Sigmoid colon (tissue), 3 donors: ENCODE measurements at regions not wholly inside any gene's neighbourhood (a gene's known extent, or its start where the extent isn't known, plus 50 kb on each side); places are given as distances from the start of the nearest gene placed in this dataset.

Experiments
- POLR2A ChIP-seq, 2 donors: fragments of 450-650 bp; IDR thresholded peaks; one replicate each; pipeline ENCODE4 v1.6.1; 2016; ENCODE audit warnings: antibody characterized with exemption in 2 of 2, mild to moderate bottlenecking in 2 of 2, moderate library complexity in 2 of 2
- TF ChIP-seq, protein P1 (sequence below), 4 experiments: fragments of 450-650 bp in 3 of 4; fragments of 200-600 bp in 1 of 4; IDR thresholded peaks; one replicate each; pipeline ENCODE4 v1.5.1; 2016 to 2019; ENCODE audit warnings: antibody characterized with exemption in 4 of 4, mild to moderate bottlenecking in 3 of 4, moderate library complexity in 2 of 4

DNA sequence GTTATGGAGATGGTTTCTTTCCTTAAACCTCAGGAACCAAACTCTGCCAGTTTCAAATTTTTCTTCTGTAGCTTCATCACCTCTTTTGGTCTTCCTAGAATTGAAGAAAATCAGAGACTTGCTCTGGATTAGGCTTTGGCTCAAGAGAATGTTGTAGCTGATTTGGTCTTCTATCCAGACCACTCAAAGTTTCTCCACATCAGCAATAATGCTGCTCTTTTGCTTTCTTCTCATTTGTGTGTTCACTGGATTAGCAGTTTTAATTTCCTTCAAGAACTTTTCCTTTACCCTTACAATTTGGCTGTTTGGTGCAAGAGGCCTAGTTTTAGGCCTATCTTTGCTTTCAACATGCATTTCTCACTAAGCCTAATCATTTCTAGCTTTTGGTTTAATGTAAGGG lies 78.1 kb upstream of the PLCB4 start:
- TF ChIP-seq POLR2A (IDR thresholded peaks at IDR 0.05), result no peak
- TF ChIP-seq, protein P1, sequence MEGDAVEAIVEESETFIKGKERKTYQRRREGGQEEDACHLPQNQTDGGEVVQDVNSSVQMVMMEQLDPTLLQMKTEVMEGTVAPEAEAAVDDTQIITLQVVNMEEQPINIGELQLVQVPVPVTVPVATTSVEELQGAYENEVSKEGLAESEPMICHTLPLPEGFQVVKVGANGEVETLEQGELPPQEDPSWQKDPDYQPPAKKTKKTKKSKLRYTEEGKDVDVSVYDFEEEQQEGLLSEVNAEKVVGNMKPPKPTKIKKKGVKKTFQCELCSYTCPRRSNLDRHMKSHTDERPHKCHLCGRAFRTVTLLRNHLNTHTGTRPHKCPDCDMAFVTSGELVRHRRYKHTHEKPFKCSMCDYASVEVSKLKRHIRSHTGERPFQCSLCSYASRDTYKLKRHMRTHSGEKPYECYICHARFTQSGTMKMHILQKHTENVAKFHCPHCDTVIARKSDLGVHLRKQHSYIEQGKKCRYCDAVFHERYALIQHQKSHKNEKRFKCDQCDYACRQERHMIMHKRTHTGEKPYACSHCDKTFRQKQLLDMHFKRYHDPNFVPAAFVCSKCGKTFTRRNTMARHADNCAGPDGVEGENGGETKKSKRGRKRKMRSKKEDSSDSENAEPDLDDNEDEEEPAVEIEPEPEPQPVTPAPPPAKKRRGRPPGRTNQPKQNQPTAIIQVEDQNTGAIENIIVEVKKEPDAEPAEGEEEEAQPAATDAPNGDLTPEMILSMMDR (IDR thresholded peaks at IDR 0.05), result no peak
